ENCODE measurements at regions not wholly inside any gene's neighbourhood (a gene's known extent, or its start where the extent isn't known, plus 50 kb on each side); places are given as distances from the start of the nearest gene placed in this dataset.

GRCh38 chr1:204771358-204771757 is 85.8 kb upstream of the LRRN2 start:
- TF ChIP-seq, protein P1, sequence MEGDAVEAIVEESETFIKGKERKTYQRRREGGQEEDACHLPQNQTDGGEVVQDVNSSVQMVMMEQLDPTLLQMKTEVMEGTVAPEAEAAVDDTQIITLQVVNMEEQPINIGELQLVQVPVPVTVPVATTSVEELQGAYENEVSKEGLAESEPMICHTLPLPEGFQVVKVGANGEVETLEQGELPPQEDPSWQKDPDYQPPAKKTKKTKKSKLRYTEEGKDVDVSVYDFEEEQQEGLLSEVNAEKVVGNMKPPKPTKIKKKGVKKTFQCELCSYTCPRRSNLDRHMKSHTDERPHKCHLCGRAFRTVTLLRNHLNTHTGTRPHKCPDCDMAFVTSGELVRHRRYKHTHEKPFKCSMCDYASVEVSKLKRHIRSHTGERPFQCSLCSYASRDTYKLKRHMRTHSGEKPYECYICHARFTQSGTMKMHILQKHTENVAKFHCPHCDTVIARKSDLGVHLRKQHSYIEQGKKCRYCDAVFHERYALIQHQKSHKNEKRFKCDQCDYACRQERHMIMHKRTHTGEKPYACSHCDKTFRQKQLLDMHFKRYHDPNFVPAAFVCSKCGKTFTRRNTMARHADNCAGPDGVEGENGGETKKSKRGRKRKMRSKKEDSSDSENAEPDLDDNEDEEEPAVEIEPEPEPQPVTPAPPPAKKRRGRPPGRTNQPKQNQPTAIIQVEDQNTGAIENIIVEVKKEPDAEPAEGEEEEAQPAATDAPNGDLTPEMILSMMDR (conservative IDR thresholded peaks at IDR 0.05 in 1 of 2, IDR thresholded peaks at IDR 0.05 in 1 of 2; ENCODE audit: extremely low read depth in 1 of 2, insufficient read depth in 1 of 2, low read depth in 1 of 2, low read length in 2 of 2) = no peak
- no peak for TF ChIP-seq EZH2 (IDR thresholded peaks at IDR 0.05; ENCODE audit: borderline replicate concordance, low read length)
